SHP77 (cell line): ENCODE measurements at regions not wholly inside any gene's neighbourhood (a gene's known extent, or its start where the extent isn't known, plus 50 kb on each side); places are given as distances from the start of the nearest gene placed in this dataset.

ENCODE experiments used
- DNase-seq, 2 experiments: peaks; one replicate each; lab custom pipeline; 2025; lab: John Stamatoyannopoulos, UW

DNA sequence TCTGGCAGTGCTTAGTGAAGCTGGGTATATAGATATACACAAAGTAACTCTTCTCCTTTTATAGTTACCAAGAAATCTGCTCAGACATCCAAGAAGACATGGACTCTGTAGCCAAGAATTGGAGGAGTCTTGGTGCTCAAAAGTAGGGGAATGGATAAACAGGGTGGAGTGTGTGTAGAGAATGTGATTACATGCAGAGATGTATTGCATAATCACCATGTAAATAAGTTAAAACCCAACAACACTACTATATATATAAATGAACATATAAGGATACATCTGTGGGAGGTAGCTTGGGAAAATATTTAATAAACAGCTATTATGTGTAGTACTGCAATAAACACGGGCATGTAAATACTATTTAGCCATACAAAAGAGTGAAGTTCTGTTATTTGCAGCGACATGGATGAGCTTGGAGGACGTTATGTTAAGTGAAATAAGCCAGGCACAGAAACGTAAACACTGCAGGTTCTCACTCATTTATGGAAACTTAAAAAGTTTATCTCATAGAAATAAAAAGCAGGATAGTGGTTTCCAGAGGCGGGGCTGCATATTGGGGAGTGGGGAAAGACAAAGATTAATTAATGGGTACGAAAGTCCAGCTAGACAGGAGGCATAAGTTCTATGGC, 207.5 kb downstream of the TENT4A start:
- DNase-seq: no peak

DNA sequence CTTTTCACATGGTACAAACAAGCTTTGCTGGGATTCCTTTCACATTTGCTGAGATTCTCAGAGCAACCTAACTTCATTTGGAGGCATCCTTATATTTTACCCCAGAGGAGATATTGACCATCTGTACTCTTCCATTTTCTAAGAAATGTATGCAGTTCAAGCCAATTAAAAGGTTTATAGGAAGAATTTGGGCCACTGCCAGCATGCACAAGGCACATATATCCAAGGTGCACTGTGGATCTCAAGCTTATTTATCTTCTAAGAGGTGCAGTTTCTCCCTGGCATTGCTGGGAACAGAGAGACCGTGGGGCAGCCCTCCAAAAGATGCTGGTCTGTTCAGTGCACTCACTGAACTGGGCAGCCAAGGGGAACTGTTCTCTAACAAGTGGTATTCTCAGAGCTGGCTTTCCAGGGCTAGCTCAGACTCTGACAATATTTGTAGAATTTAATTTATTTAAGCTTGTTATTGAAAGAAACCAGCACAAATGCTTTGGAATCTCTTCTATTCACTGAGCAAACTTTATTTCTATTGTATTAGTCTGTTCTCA, 213.3 kb downstream of the TENT4A start:
- DNase-seq: no peak

DNA sequence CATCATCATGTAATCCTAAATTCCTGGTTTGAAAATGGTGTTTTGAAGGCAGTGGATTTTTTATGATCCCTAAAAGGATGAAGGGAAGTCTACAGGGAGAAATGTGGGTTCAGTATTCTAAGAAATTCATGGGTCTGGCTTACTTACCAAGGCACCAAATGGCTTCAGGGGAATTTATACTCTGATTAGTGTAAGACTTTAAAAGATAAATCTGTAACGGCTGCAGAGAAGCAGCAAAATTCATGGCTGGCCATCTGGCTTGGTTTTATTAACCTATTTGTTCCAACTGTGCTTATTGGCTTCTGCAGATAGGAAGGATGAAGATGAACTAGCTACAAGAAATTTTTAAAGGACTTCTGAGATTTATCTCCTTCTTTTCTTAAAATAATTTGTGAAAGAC, 222.8 kb downstream of the TENT4A start:
- DNase-seq: no peak

DNA sequence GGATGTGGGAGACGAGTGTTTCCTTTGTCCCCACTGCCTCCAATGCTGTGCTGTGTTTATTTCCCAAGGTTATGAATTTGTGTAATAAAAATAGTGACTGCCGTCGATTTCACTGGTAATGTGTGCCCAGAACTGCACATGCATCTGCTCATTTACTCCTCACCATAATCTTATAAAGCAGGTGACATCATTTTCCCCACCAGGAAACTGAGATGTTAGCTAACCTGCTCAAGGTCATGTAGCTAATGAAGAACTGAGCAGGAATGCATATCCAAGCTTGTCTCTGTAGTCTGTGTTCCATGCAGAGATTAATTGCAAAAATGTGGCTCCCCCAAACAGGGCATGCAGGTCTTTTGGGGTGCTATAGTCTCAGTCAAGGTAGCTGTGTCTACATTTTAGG, 224.4 kb downstream of the TENT4A start:
- DNase-seq: no peak

DNA sequence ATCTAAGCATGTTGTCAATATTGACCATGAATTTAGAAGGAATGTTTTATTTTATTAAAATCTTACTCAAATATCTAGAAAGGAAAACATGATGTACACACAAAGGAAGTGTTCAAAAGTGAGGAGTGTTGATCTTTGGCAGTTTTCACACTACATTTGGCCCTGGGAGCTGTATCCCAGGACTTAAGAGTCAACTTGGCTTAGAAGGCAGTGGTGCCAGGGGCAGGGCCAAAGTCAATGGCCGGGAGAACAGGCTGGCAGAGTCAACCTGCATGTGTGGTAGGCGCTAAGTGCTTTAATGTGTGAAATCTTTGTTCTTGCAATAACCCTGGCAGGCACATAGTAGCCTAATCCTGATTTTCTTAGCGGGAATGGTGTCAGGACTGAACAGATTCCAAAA, 228.4 kb downstream of the TENT4A start:
- DNase-seq: no peak

DNA sequence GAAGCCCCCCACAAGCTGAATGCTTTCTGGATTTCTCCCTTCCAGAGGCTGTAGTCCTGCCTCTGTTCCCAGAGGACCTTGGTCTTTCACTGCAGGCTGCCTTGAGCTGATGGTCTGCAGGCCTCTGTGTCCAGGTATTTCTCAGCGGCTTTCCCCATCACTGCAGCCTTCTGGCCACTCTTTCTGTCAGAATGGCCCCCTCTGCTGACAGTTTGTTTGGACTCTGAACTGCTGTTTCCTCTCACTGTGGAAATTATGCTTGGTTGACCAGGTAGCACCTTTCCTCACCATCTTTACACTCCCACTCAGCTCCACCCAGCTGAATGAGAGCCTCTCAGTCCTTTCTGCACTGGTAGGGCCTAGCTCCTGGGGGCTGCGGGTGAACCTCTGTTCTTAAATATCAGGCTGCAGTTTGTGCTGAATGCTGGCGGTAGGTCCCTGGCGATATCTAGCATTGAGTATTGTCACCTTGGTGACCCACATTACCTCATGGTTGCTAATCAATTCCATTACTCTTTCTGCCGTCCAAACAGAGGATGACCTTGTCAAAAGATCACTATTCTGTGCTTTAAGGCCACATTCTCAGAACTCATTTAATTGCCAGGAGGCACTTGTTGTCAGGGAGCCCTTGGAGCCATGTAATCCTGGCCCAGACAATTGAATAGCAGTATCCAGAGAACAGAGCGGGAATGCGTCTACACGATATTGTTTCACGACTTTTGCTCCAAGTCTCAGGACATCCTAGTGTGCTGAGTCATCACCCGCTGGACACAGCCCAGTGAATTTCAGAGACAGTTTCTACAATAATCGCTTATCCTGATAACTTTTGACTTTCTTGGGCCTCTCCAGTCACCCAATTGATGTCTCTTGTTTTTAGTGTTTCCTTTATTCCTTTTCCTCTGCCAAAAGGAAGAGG, 230.2 kb downstream of the TENT4A start:
- DNase-seq: no peak

DNA sequence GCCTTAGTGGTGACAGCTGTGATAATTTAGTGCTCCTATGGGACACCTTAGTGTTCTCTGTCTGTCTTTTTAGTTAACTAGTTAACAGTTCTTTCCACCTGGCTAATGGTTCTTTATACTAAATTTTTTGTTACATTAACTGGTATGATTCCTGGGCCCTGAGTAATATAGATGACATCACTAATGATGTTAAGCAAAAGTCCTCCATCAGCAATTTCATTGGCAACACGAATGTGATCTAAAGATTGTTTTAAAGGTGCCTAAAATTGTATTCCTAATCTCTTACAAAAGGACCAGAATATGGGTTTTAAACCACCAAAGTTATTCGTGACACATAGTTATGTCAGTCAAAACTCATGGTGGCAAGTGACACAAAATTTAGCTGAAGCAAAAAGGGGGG, 235.3 kb downstream of the TENT4A start:
- DNase-seq: no peak

DNA sequence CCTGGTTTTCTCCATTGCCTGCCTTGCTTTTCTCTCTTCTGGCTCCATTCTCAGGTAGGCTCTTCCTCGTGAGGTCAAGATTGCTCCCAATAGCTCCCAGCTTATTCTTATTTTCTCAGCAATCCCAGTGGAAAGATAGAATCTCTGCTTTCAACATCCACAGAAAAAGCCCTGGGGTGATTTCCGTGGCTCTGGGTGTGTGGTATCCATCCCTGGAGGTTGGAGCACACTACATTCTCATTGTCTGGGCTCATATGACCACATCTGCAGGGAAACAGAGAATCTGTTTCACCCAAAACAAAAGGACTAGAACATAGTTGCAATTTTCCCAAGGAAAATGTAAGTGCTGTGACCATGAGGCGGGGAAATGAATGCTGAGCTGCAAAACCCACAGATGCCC, 236.0 kb downstream of the TENT4A start:
- DNase-seq: no peak

DNA sequence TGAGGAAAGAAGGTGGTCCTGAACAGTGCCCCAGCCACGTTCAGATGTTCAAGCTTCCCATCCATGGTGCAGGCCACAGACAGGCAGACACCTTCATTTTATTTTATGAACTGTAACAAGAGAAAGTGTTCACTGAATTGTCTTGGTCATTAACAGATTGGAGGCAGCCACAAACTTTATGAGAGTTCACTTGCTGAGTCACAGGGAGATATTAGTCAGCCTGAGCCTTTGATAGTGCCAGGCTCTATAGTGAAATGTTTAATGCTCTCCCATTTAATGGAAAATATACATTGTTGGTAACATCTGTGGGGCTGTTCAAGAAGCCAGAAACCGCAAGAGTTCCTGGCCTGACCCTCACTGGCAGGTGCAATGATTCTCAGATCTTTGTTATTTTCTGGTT, 237.0 kb downstream of the TENT4A start:
- DNase-seq: no peak

DNA sequence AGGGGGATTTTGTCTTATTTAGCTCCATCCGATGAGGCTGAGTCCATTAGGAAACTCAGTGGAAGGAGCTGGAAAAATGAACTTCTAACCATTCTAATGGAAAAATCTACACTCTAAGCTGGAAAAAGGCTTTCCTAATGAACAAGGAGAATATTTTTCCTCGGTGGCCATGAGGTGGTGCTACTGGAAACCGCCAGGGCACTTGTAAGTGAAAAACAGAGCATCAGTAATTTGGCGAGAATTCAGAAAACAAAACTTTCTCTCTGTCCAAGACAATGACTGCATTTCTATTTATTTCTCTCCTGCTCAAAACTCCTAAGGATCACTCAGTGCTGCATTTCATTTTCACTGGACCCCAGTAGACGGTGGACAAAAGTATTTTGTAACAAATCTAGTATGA, 237.6 kb downstream of the TENT4A start:
- no peak for DNase-seq

DNA sequence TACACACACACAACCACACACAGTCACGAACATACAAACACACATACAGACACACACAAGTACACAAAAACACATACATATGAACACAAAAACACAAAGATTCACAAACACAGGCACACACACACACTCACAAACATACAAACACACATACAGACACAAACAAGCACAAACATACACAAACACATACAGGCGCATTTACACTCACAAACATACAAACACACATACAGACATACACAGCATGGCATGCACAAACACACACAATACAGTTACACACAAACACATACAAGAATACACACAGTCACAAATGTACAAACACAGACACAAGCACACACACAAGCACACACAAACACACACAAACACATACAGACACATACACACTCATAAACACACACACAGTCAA, 247.9 kb downstream of the TENT4A start:
- no peak for DNase-seq

DNA sequence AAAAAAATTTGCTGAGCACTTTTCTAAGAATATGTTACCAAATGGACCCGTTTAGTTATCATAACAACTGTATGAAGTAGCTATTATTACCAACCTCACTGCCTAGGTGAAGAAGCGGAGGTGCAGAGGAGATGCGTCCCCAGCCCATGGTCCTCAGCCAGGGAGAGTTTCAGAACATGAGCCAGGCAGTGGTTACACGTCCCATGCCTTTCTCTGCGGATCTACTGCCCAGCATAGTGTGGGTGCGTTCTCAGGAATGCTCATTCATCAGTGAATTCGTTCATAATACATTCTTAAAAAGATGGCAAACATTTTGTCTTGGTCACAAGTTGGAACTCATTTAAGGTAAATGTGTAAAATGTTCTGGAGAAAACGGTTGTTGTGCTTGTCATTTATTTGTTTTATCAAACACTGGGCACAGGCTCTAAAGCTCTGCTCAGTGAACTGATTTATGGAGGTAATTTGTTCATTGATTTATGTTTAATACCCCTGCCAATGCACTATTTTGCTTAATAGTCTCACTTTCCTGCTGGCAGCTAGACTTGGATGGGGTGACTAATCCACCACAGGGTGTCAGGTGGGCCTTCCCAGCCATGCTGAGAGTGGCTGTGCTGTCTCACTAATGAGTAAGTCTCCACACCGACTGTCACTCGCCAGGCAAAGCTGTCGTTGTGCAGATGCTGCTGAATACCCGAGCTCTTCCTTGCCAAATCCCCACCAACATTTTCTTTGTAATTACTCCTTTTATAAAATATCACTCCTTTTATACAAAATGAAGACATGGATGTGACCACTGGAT, 248.8 kb downstream of the TENT4A start:
- no peak for DNase-seq

DNA sequence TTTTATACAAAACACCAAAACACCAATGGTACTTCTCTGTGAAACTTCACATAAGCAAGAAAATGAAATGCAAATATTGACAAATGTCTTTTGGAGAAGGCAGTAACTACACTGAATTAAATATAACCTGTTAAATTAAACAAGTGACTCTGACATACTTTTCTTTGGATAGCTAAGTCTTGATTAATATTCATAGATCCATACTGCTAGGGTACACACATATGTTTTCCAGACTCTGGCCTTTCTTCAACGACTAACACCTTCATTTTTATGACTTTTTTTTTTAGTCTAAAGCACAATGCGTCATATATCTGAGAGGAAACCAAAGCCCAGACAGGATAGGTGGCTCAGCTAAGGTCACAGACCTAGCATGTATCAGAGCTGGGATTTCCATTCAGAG, 263.7 kb downstream of the TENT4A start:
- DNase-seq: no peak

DNA sequence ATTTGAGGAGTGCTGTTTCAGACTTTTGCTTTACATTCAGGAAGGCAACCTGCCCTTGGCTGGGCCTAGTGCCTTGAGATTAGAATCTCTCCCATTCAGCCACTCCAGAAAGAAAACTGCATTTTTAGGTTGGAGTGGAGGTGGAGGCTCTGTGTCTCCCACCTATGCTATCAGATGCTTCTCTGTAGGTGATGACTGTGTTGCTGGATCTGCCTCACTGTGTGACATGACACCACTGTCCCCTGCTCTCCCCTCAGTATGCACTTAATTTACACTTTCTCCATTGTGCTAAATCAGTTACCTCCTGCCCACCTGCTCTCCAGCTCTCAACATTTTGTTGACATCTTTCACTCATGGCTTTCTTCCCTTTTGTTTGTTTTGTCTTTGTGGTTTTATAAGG, 265.8 kb downstream of the TENT4A start:
- no peak for DNase-seq

DNA sequence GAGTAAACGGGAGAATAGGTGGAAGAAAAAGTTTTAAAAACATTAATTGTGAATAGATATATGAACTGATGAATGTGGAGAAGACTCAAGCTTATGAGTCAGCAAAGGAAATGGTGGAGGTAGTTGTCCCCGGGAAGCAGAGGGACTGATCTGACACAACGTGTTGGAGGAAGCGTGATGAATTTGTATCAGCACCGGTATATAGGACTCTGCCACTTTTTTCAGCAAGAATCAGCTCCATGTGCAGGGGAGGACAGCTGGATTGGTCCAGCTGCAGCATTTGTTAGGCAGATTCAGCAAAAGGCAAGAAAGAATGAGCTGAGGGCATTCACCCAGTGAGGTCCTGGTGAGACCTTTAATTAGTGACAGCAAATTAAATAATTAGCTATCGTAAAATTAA, 276.0 kb downstream of the TENT4A start:
- no peak for DNase-seq

DNA sequence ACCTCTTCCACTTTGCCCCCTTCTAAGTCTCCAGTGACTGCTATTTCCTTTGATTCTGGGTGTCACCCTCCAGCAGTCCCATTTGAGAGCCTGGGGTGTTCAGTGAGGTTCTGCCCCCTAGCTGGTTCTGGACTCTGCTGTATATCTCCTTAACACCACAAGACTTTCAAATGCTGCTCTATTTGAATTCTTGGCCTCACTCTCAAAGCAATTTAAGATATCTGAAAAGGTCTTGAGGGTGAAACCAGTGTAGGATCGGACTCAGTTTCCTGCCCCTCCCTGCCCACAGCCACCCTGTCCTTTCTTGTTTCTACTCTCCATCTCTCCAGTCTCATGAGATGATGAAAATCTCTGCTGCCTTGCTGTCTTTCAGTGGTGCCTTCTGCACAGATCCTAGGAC, 280.9 kb downstream of the TENT4A start:
- no peak for DNase-seq

DNA sequence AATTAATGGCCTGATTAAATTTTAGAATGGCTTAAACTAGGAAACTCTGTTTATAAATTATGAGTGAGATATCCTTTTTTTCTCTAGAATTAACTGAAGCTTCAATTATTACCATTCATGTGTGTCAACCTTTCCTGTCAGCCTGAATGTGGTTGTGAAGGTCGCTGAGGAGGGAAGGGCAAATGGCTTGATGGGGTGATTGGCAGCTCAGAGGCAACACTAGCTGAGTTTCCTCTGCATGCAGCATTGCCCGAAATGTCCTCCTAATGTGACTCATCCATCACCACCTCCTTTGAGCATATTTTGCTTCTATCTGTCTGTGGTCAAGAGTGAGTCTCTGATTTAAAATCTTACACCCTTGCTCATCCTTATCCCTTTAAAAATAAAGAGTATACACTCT, 281.9 kb downstream of the TENT4A start:
- no peak for DNase-seq

DNA sequence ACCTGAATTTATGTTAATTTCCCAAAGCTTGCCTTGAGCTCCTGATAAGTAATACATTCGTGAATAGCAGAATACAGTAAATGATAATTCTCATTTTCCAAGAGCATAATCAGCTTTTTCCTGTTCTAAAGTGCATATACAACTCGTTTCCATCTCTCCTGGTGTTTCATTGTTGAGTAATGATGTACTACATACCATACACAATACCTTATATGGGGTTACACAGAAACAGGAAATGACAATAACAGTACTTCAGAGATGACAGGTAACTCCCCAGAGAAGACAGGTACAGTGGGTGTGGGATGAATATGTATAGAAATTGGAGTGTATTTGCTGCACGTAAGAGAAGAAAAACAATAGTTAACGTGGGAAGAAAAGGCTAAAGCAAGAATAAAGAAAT, 287.1 kb downstream of the TENT4A start:
- DNase-seq: no peak

DNA sequence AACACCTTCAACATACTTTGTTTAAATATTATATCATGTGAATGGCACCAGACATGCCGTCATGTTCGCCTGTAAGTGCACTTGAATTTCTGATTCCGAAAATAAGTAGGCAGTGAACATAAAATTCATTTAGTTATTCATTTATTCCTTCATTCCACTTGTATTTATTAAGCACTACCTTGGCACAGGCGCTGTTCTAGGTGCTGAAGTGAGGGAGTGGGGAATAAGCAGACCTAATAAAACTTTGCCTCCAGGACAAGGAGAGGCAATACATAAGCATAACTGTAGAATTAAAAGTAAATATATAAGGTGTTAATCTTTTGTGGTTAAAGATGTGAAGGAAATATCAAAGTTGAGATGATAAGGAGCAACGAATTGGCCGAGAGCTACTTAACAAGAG, 297.4 kb downstream of the TENT4A start:
- DNase-seq: no peak

DNA sequence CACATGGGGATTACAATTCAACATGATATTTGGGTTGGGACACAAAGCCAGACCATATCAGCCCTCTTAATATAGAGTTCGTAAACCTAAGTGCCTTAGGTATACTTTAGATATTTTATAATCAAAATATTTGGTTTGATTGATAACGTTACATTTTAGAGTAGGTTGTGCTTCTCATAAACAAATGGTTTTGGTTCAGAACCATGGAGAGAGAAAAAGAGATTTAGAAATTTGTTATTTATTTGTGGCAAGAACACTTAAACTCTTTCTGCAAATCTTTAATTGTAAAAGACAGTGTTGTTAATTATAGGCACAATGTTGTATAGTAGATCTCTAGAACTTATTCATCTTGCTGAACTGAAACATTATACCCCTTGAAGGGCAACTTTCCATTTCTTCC, 298.8 kb downstream of the TENT4A start:
- DNase-seq: no peak

DNA sequence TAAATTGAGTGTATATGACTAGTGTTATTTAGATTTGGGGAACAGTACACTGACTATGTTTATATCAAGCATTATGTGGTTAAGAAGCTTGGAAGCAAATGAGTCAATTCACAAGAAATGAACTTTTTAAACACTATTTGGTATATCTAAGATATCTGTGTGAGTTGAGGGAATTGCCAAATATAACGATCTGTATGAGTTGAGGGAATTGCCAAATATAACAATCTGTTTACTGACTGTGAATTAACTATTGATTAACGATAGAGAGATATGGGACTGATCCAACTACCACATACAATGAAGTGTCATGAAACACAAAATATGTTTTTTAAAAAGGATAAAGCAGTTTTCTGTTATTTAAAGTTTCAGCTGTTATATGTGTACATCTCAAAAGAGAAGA, 301.4 kb downstream of the TENT4A start:
- DNase-seq: no peak

DNA sequence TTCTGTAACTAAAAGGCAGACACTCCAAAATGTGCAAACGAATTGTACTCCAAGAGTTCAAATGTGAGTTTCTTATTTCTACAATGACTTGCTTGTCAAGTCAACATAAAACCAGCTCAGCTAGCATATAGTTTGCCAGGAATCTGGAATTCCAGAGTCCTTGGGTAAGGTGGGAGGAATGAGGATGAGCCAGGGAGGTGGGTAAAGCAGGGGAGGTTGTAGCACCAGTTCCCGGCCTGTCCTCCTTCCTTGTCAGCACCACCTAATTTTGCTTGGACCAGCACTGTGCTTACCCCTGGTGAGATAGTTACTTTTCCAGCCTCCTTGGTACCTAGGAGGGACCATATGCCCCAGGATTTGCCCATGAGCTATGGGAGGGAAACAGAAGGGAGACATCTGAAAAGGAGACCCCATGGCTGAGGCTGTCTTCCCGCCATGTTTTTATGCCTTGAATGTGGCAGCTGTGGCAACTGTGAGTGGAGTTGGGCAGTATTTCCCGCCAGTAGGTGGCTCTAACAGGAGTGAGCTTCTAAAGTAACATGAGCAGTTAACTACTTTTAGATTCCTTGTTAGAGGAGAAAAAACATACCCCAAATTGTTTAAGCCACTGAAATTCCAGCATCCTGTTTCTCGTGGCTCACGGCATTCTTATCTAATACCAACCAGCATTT, 302.5 kb downstream of the TENT4A start:
- peak; percentile 11 to 15 for DNase-seq
